Stimulated activated memory B cell treated with anti-CD40 and anti-IgM and Interleukin-4, amounts not matched to agents 10 μg/mL and 1 μg/mL and 100 μg/mL, for 72 hours (primary cell): ENCODE measurements at regions not wholly inside any gene's neighbourhood (a gene's known extent, or its start where the extent isn't known, plus 50 kb on each side); places are given as distances from the start of the nearest gene placed in this dataset.

ENCODE experiments used
- ATAC-seq: fragments of 150-1000 bp; cut with Tn5 transposase; 2 replicates; pipeline ENCODE4 v1.10.0; 2021
- H3K27ac Mint-ChIP-seq: one replicate; pipeline ENCODE4 v1.8.0; 2022; ENCODE audit warnings: mild to moderate bottlenecking, mixed read lengths
- H3K27me3 Mint-ChIP-seq: one replicate; pipeline ENCODE4 v1.8.0; 2022; ENCODE audit warnings: mixed read lengths
- H3K36me3 Mint-ChIP-seq: one replicate; pipeline ENCODE4 v1.8.0; 2022; ENCODE audit warnings: mixed read lengths
- H3K4me1 Mint-ChIP-seq: one replicate; pipeline ENCODE4 v1.8.0; 2022; ENCODE audit warnings: mixed read lengths
- H3K4me3 Mint-ChIP-seq: one replicate; pipeline ENCODE4 v1.8.0; 2022; ENCODE audit warnings: mild to moderate bottlenecking, moderate library complexity, mixed read lengths
- H3K9me3 Mint-ChIP-seq: one replicate; pipeline ENCODE4 v1.8.0; 2022; ENCODE audit warnings: mixed read lengths

DNA sequence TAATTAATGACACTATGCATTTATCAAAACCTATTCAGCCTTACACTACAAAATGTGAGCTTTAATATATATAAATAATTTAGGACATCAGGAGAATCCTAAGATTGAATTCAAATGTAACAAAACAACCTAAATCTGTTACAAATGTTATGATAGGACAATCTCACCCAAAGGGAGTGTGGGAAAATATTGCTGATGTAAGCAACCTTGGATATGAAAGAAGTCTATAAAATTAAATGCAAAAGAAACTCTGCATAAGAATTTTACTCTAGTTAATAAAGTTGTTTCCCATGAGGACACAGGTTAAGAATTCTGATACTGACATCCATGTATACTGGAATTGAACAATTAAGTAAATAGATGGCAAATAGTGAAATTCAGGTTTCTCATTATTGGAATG is 424.5 kb upstream of the MON1B start:
- H3K27ac Mint-ChIP-seq, result no peak overlapping the region
- no peak for ATAC-seq
- no peak overlapping the region for H3K4me3 Mint-ChIP-seq
- no peaks in the 10 kb centered on the region for H3K36me3 Mint-ChIP-seq
- no peaks in the 10 kb centered on the region for H3K27me3 Mint-ChIP-seq
- no peaks in the 10 kb centered on the region for H3K4me1 Mint-ChIP-seq
- H3K9me3 Mint-ChIP-seq, result peaks cover 16% of the 10 kb centered on the region

GRCh38 chr16:76768316-76768715 is 422.7 kb upstream of the MON1B start:
- H3K9me3 Mint-ChIP-seq, result peaks cover 11% of the 10 kb centered on the region
- ATAC-seq, result no peak
- H3K27me3 Mint-ChIP-seq, result no peaks in the 10 kb centered on the region
- H3K4me1 Mint-ChIP-seq, result no peaks in the 10 kb centered on the region
- H3K4me3 Mint-ChIP-seq, result no peak overlapping the region
- no peaks in the 10 kb centered on the region for H3K36me3 Mint-ChIP-seq
- H3K27ac Mint-ChIP-seq, result no peak overlapping the region

DNA sequence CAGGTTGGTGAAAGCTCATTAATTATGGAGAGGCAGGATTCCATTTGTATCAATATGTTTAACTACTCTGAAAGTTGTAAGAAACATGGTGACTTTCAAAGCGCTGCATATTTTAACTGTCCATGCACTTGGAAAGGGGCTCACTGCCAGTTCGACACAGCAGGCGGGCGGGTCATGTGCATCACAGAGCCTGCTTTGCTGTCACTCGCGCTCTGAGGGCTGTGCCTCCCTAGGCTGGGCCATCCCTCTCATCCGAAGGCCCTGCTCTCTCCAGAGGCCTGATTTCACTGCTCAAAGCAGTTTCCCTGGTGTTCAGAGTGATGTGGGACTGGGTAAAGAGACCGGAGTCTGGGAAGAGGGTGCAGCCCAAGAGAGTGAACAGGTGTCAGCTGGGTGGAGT is 422.0 kb upstream of the MON1B start:
- Mint-ChIP-seq H3K27me3 (no peaks in the 10 kb centered on the region), H3K36me3 (no peaks in the 10 kb centered on the region), H3K4me1 (no peaks in the 10 kb centered on the region), H3K27ac (no peak overlapping the region), H3K4me3 (no peak overlapping the region), H3K9me3 (peaks cover 11% of the 10 kb centered on the region)
- peak; percentile 13 for ATAC-seq

DNA sequence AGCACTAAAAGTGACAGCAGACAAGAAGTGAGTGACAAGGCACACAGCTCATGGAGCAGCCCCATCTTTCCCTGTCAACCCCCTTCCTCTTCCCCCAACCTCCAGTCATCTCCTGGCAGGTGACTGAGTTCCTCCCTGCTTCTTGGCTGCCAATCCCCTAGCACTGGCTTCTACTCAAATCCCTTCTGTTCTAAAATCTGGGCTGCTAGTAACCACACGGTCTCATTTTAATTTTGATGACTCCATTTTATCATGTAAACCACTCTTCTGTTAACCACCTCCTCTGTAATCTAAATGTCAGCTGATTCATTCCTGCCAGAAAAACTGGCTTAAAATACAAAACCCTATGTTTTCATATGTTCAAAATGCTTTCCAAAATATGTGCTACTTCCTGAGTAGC is 419.8 kb upstream of the MON1B start:
- Mint-ChIP-seq H3K9me3 (peaks cover 6% of the 10 kb centered on the region), H3K4me3 (no peak overlapping the region), H3K27me3 (no peaks in the 10 kb centered on the region), H3K4me1 (no peaks in the 10 kb centered on the region), H3K36me3 (no peaks in the 10 kb centered on the region), H3K27ac (no peak overlapping the region)
- ATAC-seq, result no peak

DNA sequence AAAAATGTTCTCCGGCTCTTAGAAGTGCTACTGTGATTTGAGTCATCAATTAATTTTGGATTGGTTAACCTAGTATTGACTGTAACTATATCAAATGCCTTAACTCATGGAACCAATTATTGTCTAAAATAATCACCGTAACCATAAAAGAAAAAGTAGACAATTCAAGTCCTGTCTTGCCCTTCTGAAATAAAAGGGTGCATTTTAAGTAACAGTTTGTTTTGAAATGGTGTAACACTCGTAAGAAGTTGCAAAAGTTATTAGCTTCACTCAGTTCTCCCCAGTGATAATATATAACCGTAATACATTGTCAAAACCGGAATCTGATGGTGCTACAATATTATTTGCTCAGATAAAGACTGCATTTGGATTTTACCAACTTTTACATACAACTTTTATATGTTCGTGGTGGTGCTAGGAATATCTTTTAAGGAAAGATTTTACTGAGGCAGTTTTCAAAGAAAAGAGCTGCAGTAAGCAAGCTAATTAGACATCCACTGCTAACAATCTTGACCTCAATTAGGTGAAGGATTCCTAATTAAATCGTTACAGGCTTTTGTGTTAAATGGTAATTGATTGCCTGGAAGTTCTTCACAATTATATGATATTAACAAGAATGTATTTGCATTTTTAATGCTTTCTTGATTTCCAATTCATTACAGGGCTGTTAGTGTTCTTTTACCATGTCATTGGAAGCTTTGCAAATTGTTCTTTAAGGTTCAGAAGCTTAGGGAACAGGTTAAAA is 413.1 kb upstream of the MON1B start:
- H3K9me3 Mint-ChIP-seq, result peaks cover 12% of the 10 kb centered on the region
- ATAC-seq, result no peak
- no peak overlapping the region for H3K4me3 Mint-ChIP-seq
- no peaks in the 10 kb centered on the region for H3K4me1 Mint-ChIP-seq
- H3K27ac Mint-ChIP-seq, result no peak overlapping the region
- no peaks in the 10 kb centered on the region for H3K36me3 Mint-ChIP-seq
- no peaks in the 10 kb centered on the region for H3K27me3 Mint-ChIP-seq

DNA sequence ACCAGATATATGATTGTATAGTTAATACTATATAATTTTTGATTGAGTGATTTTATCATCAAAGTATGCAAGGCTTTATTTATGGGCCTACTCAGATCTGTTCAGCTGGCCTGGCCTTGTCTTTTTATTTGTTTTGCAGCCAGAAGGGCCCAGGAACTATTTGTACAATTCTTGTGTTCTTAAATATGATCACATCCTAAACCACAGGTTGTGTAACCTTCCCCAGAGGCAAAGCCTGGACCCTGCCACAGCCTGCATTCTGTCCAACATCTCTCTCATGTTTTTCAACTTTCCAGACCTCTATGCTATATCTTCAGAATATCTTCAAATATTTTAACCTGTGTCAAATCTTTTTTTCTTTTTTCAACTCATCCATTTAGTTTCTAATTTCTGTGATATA is 410.4 kb upstream of the MON1B start:
- Mint-ChIP-seq H3K4me1 (no peaks in the 10 kb centered on the region), H3K27me3 (no peaks in the 10 kb centered on the region), H3K9me3 (peaks cover 10% of the 10 kb centered on the region), H3K4me3 (no peak overlapping the region), H3K36me3 (no peaks in the 10 kb centered on the region), H3K27ac (no peak overlapping the region)
- no peak for ATAC-seq

DNA sequence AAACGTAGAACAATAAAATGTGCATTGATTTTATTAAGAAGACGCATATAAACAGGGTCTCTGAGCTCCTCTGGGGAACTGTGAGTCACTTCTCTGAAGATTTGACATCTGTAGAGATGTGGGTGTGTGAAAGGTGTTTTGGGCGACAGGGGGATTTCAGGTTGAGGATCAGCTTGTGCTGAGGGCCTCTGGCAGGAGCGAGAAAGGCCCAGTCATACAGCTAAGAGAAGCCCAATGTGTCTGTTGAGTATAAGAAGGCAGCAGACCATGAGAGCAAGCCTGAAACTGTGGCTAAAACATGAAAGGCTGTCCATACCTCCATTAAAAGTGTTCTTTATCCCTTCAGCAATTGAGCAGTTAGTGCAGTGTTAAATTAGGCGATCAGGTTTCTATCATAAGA is 406.5 kb upstream of the MON1B start:
- Mint-ChIP-seq H3K27ac (no peak overlapping the region), H3K27me3 (no peaks in the 10 kb centered on the region), H3K9me3 (peaks cover 14% of the 10 kb centered on the region), H3K36me3 (no peaks in the 10 kb centered on the region), H3K4me1 (no peaks in the 10 kb centered on the region), H3K4me3 (no peak overlapping the region)
- no peak for ATAC-seq

DNA sequence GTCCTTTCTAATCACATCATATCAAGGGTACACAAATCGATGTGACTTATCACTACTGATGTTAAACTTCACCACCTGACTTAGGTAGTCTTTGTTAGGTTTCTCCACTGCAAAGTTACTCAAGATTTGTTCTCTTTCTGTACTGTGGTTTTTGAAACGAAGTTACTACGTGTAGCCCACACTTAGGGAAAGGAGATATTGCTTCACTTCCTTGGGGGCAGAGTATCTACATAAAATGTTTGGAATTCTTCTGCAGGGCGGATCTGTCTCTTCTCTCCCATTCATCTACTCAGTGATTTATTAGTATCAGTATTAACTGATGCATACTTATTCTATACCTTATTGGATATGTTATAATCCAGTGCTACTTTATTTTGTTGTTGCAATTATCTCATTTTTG is 403.6 kb upstream of the MON1B start:
- H3K36me3 Mint-ChIP-seq, result no peaks in the 10 kb centered on the region
- H3K4me3 Mint-ChIP-seq, result no peak overlapping the region
- no peaks in the 10 kb centered on the region for H3K4me1 Mint-ChIP-seq
- peaks cover 5% of the 10 kb centered on the region for H3K9me3 Mint-ChIP-seq
- no peaks in the 10 kb centered on the region for H3K27me3 Mint-ChIP-seq
- H3K27ac Mint-ChIP-seq, result no peak overlapping the region
- no peak for ATAC-seq

- Mint-ChIP-seq H3K4me3 (no peak overlapping the region), H3K36me3 (no peaks in the 10 kb centered on the region), H3K4me1 (no peaks in the 10 kb centered on the region), H3K27me3 (no peaks in the 10 kb centered on the region), H3K9me3 (peaks cover 5% of the 10 kb centered on the region), H3K27ac (no peak overlapping the region)
- ATAC-seq, result no peak
Measured at GRCh38 chr16:76791151-76791550, 399.8 kb upstream of the MON1B start.

DNA sequence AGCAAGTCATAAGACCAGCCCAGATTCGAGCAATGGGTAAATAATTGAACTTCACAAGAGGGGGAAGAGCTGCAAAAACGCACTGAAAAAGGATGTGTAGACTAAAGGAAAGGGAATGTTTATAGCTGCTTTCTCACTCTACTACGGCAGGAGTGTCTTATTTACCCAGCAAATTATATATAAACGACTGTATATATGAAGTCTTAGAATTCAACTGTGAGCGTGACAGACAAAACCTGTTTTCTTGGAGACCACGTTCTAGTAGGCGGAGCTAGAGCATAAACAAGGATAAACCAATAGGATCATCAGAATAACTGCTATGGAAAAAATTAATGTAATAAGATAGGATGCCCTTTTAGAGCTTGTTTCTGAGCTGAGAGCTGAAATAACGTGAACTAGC is 394.6 kb upstream of the MON1B start:
- H3K9me3 Mint-ChIP-seq, result no peaks in the 10 kb centered on the region
- H3K4me1 Mint-ChIP-seq, result no peaks in the 10 kb centered on the region
- no peaks in the 10 kb centered on the region for H3K27me3 Mint-ChIP-seq
- H3K4me3 Mint-ChIP-seq, result no peak overlapping the region
- no peaks in the 10 kb centered on the region for H3K36me3 Mint-ChIP-seq
- ATAC-seq, result no peak
- no peak overlapping the region for H3K27ac Mint-ChIP-seq

DNA sequence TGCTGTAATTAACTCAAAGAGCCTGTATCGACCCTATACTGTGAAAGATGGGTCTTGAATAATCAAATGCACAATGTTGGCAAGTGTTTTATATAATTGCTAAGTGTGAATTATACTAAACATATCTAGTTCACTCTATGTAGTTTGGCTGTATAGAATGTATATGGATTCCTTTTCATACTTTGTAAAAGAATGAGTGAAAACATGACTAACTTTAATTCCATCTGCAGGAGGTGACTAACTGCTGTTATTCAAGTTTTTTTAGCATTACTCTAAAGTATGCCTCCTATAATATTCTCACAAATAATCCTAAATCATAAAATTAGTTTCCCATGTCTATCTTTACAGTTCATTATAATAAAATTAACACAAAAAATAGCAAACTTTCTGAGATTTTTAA is 394.0 kb upstream of the MON1B start:
- H3K36me3 Mint-ChIP-seq, result no peaks in the 10 kb centered on the region
- no peaks in the 10 kb centered on the region for H3K4me1 Mint-ChIP-seq
- no peaks in the 10 kb centered on the region for H3K27me3 Mint-ChIP-seq
- no peaks in the 10 kb centered on the region for H3K9me3 Mint-ChIP-seq
- ATAC-seq, result no peak
- no peak overlapping the region for H3K27ac Mint-ChIP-seq
- H3K4me3 Mint-ChIP-seq, result no peak overlapping the region

DNA sequence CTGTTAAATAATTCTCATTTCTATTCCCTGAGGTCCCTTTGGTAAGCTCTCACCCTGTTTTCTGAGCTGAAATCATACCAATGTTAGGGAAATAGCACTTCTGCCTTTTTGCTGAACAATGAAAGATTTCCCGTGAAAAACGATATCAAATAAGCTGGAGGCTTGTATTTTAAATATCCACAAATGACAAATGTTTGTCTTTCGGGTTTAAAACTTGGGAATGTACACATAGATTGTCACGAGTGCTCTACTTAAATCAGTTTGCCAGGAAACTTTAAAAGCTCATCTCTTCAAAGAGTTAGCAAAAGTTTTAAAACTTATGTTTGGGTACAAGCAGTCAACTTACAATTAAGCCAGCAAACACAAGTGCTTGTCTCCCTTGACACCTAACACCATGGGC is 393.5 kb upstream of the MON1B start:
- Mint-ChIP-seq H3K4me3 (no peak overlapping the region), H3K9me3 (no peaks in the 10 kb centered on the region), H3K27me3 (no peaks in the 10 kb centered on the region), H3K4me1 (no peaks in the 10 kb centered on the region), H3K27ac (no peak overlapping the region), H3K36me3 (no peaks in the 10 kb centered on the region)
- ATAC-seq, result no peak

DNA sequence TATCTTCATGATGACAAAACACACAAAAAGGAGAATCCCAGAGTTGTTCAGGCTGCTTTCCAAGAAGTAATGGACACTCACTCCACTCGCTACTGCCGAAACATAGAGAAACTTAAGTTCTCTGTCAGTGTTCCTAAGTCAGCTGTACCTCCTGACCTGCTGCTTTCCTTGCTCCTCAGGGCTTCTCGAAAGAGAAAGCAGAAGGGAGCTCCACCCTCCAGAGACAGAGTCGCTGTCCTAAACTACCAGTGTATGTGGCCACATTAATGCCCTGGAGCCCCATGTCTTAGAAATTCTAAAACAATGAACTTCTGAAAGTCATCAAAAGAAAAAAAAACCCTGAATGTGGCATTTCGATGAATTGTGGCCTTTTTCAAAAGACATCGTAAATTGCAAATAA is 390.8 kb upstream of the MON1B start:
- Mint-ChIP-seq H3K4me3 (no peak overlapping the region), H3K27me3 (no peaks in the 10 kb centered on the region), H3K27ac (no peak overlapping the region), H3K9me3 (no peaks in the 10 kb centered on the region), H3K4me1 (no peaks in the 10 kb centered on the region), H3K36me3 (no peaks in the 10 kb centered on the region)
- no peak for ATAC-seq

DNA sequence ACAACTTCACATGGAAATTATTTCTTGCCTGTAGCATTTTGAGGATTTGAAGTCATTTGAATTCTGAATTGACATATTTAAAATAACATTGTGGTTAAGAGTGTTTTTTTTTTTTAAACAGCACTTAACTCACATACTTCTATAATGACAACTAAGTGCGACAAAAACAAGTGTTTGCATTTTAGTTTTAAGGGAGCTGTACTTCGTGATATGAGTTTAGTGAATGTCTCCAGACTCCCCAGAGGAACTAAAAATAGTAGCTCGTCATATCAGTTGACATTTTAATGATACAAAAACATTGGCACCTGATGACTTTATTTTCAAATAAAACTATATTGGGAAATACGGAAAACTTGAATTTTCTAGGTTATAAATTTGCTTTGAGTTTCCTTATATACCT is 389.6 kb upstream of the MON1B start:
- Mint-ChIP-seq H3K4me1 (no peaks in the 10 kb centered on the region), H3K27me3 (no peaks in the 10 kb centered on the region), H3K36me3 (no peaks in the 10 kb centered on the region), H3K27ac (no peak overlapping the region), H3K4me3 (no peak overlapping the region), H3K9me3 (no peaks in the 10 kb centered on the region)
- ATAC-seq, result no peak

DNA sequence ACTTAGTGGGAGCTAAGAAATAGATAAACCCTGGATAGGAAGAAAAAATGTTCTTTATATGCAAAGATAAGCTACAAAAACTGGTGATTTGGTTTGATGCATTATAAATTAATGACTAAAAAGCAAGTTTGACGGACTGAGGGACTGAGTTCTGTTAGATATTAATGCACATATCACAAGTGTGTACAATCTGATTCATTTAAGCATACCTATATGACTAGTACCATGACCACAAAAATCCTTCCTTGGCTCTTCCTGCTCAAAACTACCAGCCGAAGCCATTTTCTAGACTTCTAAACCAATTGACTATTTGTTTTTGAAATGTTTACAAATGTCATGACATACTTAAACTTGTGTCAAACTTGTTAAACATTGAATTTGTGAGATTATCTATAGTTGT is 374.5 kb upstream of the MON1B start:
- H3K4me3 Mint-ChIP-seq, result no peak overlapping the region
- no peaks in the 10 kb centered on the region for H3K4me1 Mint-ChIP-seq
- H3K36me3 Mint-ChIP-seq, result no peaks in the 10 kb centered on the region
- peaks cover 2% of the 10 kb centered on the region for H3K9me3 Mint-ChIP-seq
- ATAC-seq, result no peak
- no peaks in the 10 kb centered on the region for H3K27me3 Mint-ChIP-seq
- no peak overlapping the region for H3K27ac Mint-ChIP-seq

GRCh38 chr16:76818606-76819181 is 372.3 kb upstream of the MON1B start:
- H3K27ac Mint-ChIP-seq, result no peak overlapping the region
- H3K27me3 Mint-ChIP-seq, result no peaks in the 10 kb centered on the region
- H3K4me1 Mint-ChIP-seq, result no peaks in the 10 kb centered on the region
- H3K36me3 Mint-ChIP-seq, result no peaks in the 10 kb centered on the region
- H3K4me3 Mint-ChIP-seq, result no peak overlapping the region
- ATAC-seq, result no peak
- peaks cover 2% of the 10 kb centered on the region for H3K9me3 Mint-ChIP-seq
